HepG2 (cell line): ENCODE measurements at regions not wholly inside any gene's neighbourhood (a gene's known extent, or its start where the extent isn't known, plus 50 kb on each side); places are given as distances from the start of the nearest gene placed in this dataset.

ENCODE experiments used
- HHEX ChIP-seq: IDR thresholded peaks from 2 replicates; pipeline ENCODE4 v1.6.1; 2016; ENCODE audit warnings: control low read depth
- NFATC3 ChIP-seq: sonication (generic); formaldehyde crosslinking; IDR thresholded peaks from 2 replicates; pipeline ENCODE4 v1.5.1; 2020; ENCODE audit warnings: mild to moderate bottlenecking, missing genetic modification reagents
- ZEB1 ChIP-seq: IDR thresholded peaks from 2 replicates; pipeline ENCODE4 v1.6.1; 2012; ENCODE audit warnings: mild to moderate bottlenecking, low read depth, inconsistent platforms; ENCODE audit not compliant: insufficient replicate concordance
- ZNF572 ChIP-seq: sonication (generic); formaldehyde crosslinking; IDR thresholded peaks from 2 replicates; pipeline ENCODE4 v1.5.1; 2020; ENCODE audit warnings: mild to moderate bottlenecking, missing genetic modification reagents
- ZNF792 ChIP-seq: IDR thresholded peaks from 2 replicates; pipeline ENCODE4 v1.6.1; 2016
- TF ChIP-seq, protein P1 (sequence below), 2 experiments: fragments of 450-650 bp in 1 of 2; sonication (generic) in 1 of 2; formaldehyde crosslinking in 1 of 2; IDR thresholded peaks; 2 replicates each; pipeline versions ENCODE4 v1.6.1 to v1.8.0; 2016 to 2022; ENCODE audit warnings: antibody characterized with exemption in 1 of 2, mild to moderate bottlenecking in 1 of 2, missing genetic modification reagents in 1 of 2
- TF ChIP-seq, protein P2 (sequence below): sonication (generic); formaldehyde crosslinking; IDR thresholded peaks from 2 replicates; pipeline ENCODE4 v1.4.0; 2020; ENCODE audit warnings: missing genetic modification reagents
- TF ChIP-seq, protein P3 (sequence below): sonication (generic); formaldehyde crosslinking; IDR thresholded peaks from 2 replicates; pipeline ENCODE4 v1.8.1; 2023; ENCODE audit warnings: mild to moderate bottlenecking, missing genetic modification reagents, borderline replicate concordance

DNA sequence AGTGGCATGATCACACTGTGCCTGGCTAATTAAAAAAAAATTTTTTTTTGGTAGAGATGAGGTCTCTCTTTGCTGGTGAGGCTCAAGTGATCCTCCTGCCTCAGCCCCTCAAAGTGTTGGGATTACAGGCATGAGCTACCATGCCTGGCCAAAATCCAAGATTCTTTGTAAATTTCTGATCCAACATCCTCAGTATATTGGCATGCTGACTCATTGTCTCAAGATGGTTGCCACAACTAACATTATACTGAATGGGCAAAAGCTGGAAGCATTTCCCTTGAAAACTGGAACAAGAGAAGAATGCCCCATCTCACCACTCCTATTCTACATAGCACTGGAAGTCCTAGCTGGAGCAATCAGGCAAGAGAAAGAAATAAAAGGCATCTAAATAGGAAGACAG is 100.0 kb downstream of the KLF5 start (continued):
- TF ChIP-seq, protein P1, sequence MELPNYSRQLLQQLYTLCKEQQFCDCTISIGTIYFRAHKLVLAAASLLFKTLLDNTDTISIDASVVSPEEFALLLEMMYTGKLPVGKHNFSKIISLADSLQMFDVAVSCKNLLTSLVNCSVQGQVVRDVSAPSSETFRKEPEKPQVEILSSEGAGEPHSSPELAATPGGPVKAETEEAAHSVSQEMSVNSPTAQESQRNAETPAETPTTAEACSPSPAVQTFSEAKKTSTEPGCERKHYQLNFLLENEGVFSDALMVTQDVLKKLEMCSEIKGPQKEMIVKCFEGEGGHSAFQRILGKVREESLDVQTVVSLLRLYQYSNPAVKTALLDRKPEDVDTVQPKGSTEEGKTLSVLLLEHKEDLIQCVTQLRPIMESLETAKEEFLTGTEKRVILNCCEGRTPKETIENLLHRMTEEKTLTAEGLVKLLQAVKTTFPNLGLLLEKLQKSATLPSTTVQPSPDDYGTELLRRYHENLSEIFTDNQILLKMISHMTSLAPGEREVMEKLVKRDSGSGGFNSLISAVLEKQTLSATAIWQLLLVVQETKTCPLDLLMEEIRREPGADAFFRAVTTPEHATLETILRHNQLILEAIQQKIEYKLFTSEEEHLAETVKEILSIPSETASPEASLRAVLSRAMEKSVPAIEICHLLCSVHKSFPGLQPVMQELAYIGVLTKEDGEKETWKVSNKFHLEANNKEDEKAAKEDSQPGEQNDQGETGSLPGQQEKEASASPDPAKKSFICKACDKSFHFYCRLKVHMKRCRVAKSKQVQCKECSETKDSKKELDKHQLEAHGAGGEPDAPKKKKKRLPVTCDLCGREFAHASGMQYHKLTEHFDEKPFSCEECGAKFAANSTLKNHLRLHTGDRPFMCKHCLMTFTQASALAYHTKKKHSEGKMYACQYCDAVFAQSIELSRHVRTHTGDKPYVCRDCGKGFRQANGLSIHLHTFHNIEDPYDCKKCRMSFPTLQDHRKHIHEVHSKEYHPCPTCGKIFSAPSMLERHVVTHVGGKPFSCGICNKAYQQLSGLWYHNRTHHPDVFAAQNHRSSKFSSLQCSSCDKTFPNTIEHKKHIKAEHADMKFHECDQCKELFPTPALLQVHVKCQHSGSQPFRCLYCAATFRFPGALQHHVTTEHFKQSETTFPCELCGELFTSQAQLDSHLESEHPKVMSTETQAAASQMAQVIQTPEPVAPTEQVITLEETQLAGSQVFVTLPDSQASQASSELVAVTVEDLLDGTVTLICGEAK (IDR thresholded peaks at IDR 0.05) = no peak
- TF ChIP-seq, protein P1 (CRISPR knock-in tag; IDR thresholded peaks at IDR 0.05) = no peak
- TF ChIP-seq ZNF572 (CRISPR knock-in tag) (no peak), NFATC3 (CRISPR knock-in tag) (no peak), ZEB1 (no peak), ZNF792 (no peak), HHEX (CRISPR knock-in tag) (no peak)
- TF ChIP-seq, protein P2, sequence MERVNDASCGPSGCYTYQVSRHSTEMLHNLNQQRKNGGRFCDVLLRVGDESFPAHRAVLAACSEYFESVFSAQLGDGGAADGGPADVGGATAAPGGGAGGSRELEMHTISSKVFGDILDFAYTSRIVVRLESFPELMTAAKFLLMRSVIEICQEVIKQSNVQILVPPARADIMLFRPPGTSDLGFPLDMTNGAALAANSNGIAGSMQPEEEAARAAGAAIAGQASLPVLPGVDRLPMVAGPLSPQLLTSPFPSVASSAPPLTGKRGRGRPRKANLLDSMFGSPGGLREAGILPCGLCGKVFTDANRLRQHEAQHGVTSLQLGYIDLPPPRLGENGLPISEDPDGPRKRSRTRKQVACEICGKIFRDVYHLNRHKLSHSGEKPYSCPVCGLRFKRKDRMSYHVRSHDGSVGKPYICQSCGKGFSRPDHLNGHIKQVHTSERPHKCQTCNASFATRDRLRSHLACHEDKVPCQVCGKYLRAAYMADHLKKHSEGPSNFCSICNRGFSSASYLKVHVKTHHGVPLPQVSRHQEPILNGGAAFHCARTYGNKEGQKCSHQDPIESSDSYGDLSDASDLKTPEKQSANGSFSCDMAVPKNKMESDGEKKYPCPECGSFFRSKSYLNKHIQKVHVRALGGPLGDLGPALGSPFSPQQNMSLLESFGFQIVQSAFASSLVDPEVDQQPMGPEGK (CRISPR knock-in tag) = no peak
- TF ChIP-seq, protein P3, sequence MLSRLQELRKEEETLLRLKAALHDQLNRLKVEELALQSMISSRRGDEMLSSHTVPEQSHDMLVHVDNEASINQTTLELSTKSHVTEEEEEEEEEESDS (CRISPR knock-in tag) = no peak
